Esophagus (tissue), 2 donors: ENCODE measurements at regions not wholly inside any gene's neighbourhood (a gene's known extent, or its start where the extent isn't known, plus 50 kb on each side); places are given as distances from the start of the nearest gene placed in this dataset.

Experiments used
- H3K27ac ChIP-seq, 2 donors: one replicate each; pipeline ENCODE4 v1.5.1; 2013; ENCODE audit warnings: low read depth in 2 of 2, mild to moderate bottlenecking in 2 of 2, inconsistent platforms in 1 of 2, low read length in 1 of 2, moderate library complexity in 1 of 2
- H3K27me3 ChIP-seq, 2 donors: one replicate each; pipeline ENCODE4 v1.6.1; 2013; ENCODE audit warnings: low read length in 2 of 2, control low read depth in 1 of 2, mild to moderate bottlenecking in 1 of 2; ENCODE audit not compliant: insufficient read depth in 2 of 2, control insufficient read depth in 1 of 2
- H3K36me3 ChIP-seq, 2 donors: one replicate each; pipeline ENCODE4 v1.6.1; 2013; ENCODE audit warnings: low read length in 1 of 2; ENCODE audit not compliant: control insufficient read depth in 2 of 2, insufficient read depth in 2 of 2
- H3K4me1 ChIP-seq, 2 donors: one replicate each; pipeline ENCODE4 v1.6.1; 2013; ENCODE audit warnings: low read length in 1 of 2; ENCODE audit not compliant: control insufficient read depth in 2 of 2, insufficient read depth in 2 of 2
- H3K4me3 ChIP-seq, 2 donors: one replicate each; pipeline ENCODE4 v1.5.1; 2013; ENCODE audit warnings: low read length in 2 of 2, mild to moderate bottlenecking in 2 of 2, low read depth in 1 of 2, moderate library complexity in 1 of 2
- H3K9me3 ChIP-seq, 2 donors: one replicate each; pipeline ENCODE4 v1.6.1; 2013; ENCODE audit warnings: mild to moderate bottlenecking in 2 of 2, low read depth in 1 of 2, low read length in 1 of 2, moderate library complexity in 1 of 2; ENCODE audit not compliant: control insufficient read depth in 2 of 2, insufficient read depth in 1 of 2
- WGBS, 2 donors: extraction: QIAGEN DNeasy Blood & Tissue Kit; methylation state at CpG; one replicate each; pipeline ENCODE4 v1.1.7; 2013; 5-methylcytosine and 5-hydroxymethylcytosine counted together
- donor health status: healthy with polysubstance abuse.
- donor health status: Bipolar disorder and iron deficiency.

DNA sequence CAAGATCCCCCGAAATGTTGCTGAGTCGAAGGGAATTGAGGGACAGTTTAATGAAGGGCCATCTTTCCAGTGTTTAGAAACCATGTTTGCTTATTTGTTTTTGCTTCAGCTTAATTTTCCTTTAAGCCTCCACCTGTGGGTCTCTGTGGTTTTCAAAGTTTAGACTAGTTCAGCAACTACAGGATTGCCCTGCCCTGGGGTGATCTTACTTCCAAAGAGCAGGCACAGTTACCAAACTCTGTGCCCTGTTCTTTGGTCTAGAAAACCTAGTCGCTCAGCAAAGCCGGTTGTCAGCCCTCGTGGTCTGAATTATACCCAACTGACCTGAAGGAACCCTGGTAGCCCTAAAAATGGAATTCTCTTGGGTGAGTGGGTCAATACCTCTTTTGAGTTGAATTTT is 219.2 kb upstream of the GMDS start:
- WGBS, 2 donors, result 84 to 89% methylated on average over 5 of the region's 5 CpGs
- peaks cover 0 to 3% of the 10 kb centered on the region in 2 donors for H3K4me1 ChIP-seq
- H3K9me3 ChIP-seq, result no peaks in the 10 kb centered on the region
- no peak overlapping the region for H3K27ac ChIP-seq
- H3K36me3 ChIP-seq, result no peaks in the 10 kb centered on the region
- peaks cover 0 to 3% of the 10 kb centered on the region in 2 donors for H3K27me3 ChIP-seq
- no peak overlapping the region for H3K4me3 ChIP-seq

DNA sequence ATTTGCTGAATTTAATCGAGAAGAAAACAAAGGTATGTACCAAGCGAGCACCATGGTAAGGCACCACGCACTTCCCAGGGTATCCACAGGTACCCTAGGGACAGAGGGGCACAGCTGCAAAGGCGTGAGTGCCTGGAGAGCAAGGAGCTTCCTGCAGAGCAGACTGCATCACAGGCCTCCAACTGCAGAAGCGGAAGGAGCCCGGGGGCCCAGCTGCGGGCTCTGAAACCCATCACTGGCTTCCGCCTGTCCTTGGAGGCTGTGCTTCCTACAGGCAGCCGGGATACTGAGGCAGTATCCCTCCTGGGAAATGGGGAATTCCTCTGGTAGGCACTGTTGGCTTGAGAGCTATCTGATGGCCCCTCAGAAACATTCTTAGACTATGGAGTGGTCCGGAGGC is 217.4 kb upstream of the GMDS start:
- Histone ChIP-seq H3K4me1 (no peaks in the 10 kb centered on the region), H3K27ac (no peak overlapping the region), H3K9me3 (no peaks in the 10 kb centered on the region), H3K4me3 (no peak overlapping the region), H3K27me3 (peaks cover 0 to 3% of the 10 kb centered on the region in 2 donors), H3K36me3 (no peaks in the 10 kb centered on the region)
- 90% methylated on average over 10 of the region's 10 CpGs for WGBS, 2 donors

DNA sequence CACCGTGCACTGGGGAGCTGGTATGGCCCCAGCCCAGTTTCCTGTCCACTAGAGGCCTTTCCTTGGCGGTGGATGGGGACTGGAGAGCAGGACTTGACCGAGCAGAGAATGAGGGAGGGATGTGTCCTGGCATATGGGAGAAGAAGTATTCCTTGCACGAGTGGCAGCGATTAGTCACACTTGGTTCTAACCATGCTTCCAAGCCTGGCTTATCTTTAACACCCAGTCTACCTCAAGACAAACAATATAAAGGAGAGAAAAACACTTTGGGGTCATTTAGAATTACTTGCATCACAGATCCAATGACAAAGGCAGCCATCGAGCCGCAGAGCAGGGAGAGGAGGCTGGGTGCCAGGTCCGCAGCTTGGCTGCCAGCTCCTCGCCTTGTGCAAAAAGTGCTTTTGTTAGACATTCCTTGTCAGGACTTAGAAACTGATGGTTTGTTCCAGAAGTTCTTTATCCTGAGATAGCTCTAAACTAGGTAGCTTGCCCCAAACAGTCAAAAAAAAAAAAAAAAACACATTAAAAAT is 214.9 kb upstream of the GMDS start:
- 66 to 74% methylated on average over 9 of the region's 9 CpGs for WGBS, 2 donors
- H3K27ac ChIP-seq, result no peak overlapping the region

DNA sequence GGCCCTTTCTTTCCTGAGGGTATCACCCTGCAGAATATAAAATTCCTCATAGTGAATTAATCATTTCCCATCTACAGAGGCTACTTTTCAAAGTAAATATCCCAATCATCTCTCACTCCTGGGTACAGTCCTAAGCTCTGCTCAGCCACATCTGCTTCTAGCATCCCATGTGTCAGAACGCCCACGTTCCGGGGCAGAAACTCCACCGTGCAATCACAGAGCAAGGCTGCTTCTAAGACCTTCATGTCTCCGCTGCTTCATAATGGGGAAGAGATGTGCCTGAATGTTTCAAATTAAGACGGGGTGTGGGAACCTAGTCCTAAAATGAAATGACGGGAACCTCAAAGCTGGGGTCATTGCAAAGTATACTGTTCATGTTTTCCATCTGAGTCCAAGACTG is 208.8 kb upstream of the GMDS start:
- H3K4me1 ChIP-seq, result no peaks in the 10 kb centered on the region
- H3K27ac ChIP-seq, result no peak overlapping the region
- no peak overlapping the region for H3K4me3 ChIP-seq
- no peaks in the 10 kb centered on the region for H3K36me3 ChIP-seq
- H3K9me3 ChIP-seq, result no peaks in the 10 kb centered on the region
- H3K27me3 ChIP-seq, result no peaks in the 10 kb centered on the region
- WGBS, 2 donors, result 92 to 93% methylated on average over 7 of the region's 7 CpGs

More for the DNA sequence above, 214.9 kb upstream of the GMDS start:
- no peaks in the 10 kb centered on the region for H3K36me3 ChIP-seq
- no peaks in the 10 kb centered on the region for H3K4me1 ChIP-seq
- H3K27me3 ChIP-seq, result peaks cover 0 to 3% of the 10 kb centered on the region in 2 donors
- H3K4me3 ChIP-seq, result no peak overlapping the region
- H3K9me3 ChIP-seq, result no peaks in the 10 kb centered on the region

DNA sequence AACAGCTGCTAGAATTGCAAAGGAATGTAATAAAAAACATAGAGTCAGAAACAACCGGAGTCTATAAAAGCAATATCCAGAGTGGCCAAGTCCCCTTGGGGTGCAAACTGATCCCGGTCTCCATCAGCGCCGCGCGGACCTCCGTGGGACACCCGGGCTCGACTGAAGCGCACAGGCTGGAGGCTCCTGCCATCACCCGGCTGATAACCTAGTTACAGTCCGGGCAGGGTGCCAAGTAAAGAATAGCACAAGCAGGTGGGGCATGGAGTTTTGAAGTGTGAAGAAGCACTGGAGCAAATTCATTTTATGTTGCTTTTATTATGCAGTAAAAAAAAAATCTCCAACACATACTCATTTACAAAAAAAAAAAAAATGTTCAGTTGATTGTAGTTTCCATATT is 205.1 kb upstream of the GMDS start:
- WGBS, 2 donors, result 45 to 52% methylated on average over 12 of the region's 12 CpGs
- H3K27me3 ChIP-seq, result no peaks in the 10 kb centered on the region
- H3K9me3 ChIP-seq, result no peaks in the 10 kb centered on the region
- H3K4me1 ChIP-seq, result no peaks in the 10 kb centered on the region
- H3K27ac ChIP-seq, result no peak overlapping the region
- H3K4me3 ChIP-seq, result no peak overlapping the region
- H3K36me3 ChIP-seq, result no peaks in the 10 kb centered on the region

DNA sequence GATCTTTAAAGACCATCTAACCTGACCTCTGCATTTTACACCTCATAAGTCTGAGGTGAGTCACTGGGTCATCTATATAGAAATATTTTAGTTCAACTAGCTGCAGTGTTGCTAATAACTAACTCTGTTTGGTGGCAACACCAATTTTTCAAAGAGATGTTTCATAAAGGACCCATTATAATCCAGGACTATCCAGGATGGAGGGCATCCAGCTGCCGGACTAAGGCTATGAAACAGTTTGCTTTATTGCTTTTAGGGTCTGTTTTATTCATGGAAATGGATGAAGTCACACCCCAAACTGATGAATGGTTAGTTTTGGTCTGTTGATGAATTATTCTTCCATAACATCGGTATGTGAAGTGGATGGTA is 204.2 kb upstream of the GMDS start:
- Histone ChIP-seq H3K27me3 (no peaks in the 10 kb centered on the region), H3K9me3 (no peaks in the 10 kb centered on the region), H3K27ac (no peak overlapping the region), H3K36me3 (no peaks in the 10 kb centered on the region), H3K4me3 (no peak overlapping the region), H3K4me1 (no peaks in the 10 kb centered on the region)
- 74 to 77% methylated on average over 2 of the region's 2 CpGs for WGBS, 2 donors

DNA sequence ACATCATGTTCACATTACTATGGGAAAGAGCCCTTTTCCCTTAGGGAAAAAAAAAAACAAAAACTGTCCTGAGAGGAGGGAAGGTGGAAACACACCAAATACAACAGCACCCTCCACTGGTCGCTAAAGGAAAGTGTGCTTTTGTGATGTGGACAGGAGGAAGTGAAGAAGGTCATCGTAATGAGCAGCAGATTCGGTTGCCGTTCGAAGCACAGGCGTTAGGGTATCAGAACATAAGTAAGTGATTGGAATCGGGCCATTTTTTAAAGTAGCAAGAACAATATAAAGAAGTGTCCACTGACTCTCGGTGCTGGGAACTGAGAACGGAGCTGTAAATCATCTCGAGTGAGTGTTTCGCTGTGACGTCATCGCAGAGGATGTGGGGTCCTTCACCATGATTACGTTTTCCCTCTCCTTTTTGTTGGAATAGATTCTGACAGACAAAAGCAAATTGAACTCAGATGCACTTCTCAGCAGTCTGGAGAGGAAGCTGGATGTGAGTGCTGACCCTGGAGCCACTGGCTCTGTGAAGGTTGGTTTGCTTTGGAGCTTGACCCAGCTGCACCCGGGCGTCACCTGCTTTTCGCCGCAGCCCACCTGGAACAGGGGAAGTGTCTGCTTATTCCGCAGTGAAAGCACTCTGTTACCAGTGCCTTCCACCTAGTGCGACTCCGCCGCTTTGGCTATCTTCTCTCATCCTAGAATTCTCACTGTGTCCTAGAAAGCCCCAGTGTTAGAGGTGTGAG is 203.6 kb upstream of the GMDS start:
- Histone ChIP-seq H3K9me3 (no peaks in the 10 kb centered on the region), H3K36me3 (no peaks in the 10 kb centered on the region), H3K4me3 (no peak overlapping the region), H3K27me3 (no peaks in the 10 kb centered on the region), H3K4me1 (no peaks in the 10 kb centered on the region), H3K27ac (no peak overlapping the region)
- 40 to 50% methylated on average over 22 of the region's 22 CpGs for WGBS, 2 donors

DNA sequence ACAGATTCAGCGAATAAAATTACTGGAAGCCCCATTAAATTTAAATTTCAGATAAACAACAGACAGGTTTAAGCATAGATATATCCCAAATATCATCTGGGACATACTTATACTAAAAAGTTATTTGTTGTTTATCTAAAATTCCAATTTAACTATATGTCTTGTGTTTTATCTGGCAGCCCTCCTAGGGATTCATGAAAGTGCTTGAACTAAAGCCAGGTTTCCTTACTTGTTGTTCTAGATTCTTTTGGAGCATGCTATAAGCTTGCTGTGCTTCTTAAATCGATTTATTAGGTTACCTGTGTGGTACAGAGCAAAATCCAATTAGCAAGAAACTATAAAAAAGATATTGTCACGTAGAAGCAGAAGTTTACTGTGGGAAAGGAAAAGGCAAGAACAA is 202.5 kb upstream of the GMDS start:
- WGBS, 2 donors, result 58 to 61% methylated on average over 3 of the region's 3 CpGs
- Histone ChIP-seq H3K27ac (no peak overlapping the region), H3K27me3 (no peaks in the 10 kb centered on the region), H3K4me1 (no peaks in the 10 kb centered on the region), H3K9me3 (no peaks in the 10 kb centered on the region), H3K4me3 (no peak overlapping the region), H3K36me3 (no peaks in the 10 kb centered on the region)

DNA sequence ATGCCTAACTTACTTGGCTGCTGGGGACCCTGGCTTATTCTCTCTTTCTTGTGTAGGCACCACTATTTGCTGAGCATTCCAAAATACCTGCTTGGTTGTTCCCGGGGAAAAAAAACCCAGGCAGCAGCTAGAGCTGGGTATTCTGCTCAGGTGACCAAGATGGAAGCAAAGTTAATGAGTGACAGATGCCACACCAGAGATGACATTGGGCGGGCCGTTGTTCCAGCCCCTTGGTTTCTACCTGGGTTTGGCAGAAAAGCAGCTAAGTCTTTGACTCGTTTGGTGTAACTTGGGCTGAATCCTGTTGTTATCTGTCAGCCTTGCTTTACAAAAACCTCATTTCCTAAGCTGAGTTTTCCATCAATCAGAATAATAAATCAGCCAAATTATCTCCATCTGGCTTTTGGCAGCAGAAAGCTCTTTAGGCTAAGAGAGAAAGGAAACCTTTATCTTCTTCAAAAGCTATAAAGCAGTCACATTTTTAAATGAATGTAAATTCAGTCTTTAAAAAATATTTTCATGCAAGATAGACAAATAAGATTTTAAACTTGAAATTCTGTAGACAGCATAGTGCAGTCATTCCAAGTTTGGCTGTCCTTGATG is 202.0 kb upstream of the GMDS start:
- Histone ChIP-seq H3K27ac (no peak overlapping the region), H3K4me1 (no peaks in the 10 kb centered on the region), H3K4me3 (no peak overlapping the region), H3K27me3 (no peaks in the 10 kb centered on the region), H3K9me3 (no peaks in the 10 kb centered on the region), H3K36me3 (no peaks in the 10 kb centered on the region)
- WGBS, 2 donors, result 73 to 80% methylated on average over 4 of the region's 4 CpGs
